SH-SY5Y (cell line): ENCODE measurements at regions not wholly inside any gene's neighbourhood (a gene's known extent, or its start where the extent isn't known, plus 50 kb on each side); places are given as distances from the start of the nearest gene placed in this dataset.

Source experiments
- GATA2 ChIP-seq: IDR thresholded peaks from 2 replicates; pipeline ENCODE4 v1.6.1; 2011; ENCODE audit warnings: mild to moderate bottlenecking, low read depth, low read length
- GATA3 ChIP-seq: IDR thresholded peaks from 2 replicates; pipeline ENCODE4 v1.6.1; 2011; ENCODE audit warnings: low read depth, mild to moderate bottlenecking, low read length, moderate library complexity

- TF ChIP-seq GATA3, result no peak
- TF ChIP-seq GATA2, result no peak
Measured at GRCh38 chr10:124279298-124279697, 139.4 kb downstream of the OAT start.

DNA sequence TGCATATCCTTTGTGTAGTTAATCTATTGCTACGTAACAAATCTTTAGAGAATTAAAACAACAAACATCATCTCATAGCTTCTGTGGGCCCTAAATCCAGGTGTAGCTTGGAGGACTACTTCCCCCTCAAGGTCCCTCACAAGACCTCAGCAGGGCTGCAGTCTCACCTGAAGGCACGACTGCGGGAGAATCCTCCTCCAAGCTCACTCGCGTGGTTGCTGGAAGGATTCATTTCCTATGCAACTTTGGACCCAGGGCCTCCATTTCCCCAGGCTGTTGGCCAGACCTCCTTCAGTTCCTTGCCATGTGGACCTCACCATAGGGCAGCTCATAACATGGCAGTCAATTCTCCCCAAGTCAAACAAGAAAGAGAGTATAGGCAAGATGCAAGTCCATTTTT lies 140.4 kb downstream of the OAT start:
- TF ChIP-seq GATA3, result no peak

GRCh38 chr10:124273141-124273540 lies 145.6 kb downstream of the OAT start:
- TF ChIP-seq GATA2 (no peak), GATA3 (no peak)

DNA sequence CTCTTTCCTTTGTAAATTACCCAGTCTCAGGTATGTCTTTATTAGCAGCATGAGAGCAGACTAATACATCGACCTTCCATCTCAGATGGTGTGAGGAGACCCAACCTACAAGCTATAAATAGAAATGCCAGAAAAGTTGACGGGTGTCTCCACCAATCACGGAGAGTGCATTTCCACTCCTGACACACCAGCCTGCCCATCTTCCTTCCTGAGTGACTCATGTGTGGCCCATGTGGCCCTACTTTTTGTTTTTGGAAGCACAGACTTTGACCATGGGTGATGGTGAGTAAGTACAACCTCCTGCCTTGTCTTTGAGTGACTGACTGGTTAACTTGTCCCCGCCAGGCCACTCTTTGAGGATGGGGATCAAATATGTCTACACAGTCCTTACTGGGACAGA lies 147.0 kb downstream of the OAT start:
- TF ChIP-seq GATA3, result no peak
- no peak for TF ChIP-seq GATA2

GRCh38 chr10:124270530-124271327 lies 148.0 kb downstream of the OAT start:
- no peak for TF ChIP-seq GATA3
- no peak for TF ChIP-seq GATA2

DNA sequence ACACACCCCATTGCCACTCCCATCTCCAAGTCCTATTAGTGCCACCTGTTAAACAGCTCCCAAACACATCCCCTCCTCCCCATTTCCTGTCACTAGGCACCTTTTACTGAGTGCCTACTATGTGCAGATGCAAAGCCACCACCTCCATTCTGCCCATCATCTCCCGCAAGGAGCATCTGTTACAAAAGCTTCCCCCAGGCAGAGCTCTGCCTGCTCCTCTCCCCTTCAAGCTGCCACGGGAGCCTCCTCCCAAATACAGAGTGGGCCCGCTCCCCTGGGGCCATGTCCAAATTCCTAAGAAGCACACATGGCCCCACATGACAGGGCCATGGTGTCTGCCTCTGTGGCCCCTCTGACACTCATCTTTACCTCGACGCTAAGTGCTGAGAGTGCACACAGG lies 149.7 kb downstream of the OAT start:
- no peak for TF ChIP-seq GATA3
- no peak for TF ChIP-seq GATA2

GRCh38 chr10:124267911-124268549 lies 150.7 kb downstream of the OAT start:
- no peak for TF ChIP-seq GATA2
- TF ChIP-seq GATA3, result no peak

DNA sequence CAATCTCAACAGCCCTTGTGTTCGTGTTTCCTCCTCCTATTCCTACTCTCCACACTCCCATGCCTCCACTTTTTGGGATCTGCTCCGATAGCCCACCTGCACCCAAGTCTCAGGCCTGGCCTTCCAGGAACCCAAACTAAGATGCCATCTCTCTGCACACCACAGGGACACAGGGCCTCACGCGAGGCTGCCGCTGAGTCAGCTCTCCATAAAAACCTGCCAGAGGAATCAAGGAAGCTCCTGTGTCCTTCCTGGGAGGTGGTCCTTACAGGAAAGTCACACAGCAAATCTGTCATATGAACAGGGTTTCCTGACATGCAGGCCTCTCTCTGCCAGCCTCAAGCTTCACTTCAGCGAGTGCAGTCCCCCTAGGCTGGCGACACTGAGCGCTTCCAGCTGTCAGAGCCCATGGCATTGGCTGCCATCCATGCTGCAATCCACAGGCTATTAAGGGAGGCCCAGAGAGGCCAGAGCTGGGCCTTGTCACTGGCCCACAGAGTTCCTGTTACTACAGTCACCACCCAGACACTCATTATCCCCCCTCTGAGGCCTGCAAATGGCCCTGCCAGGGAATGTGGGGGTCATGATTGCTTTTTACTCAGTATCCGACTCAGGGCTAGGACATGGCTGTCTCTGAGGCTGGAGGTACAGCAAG lies 151.4 kb downstream of the OAT start:
- TF ChIP-seq GATA3, result no peak
- no peak for TF ChIP-seq GATA2

GRCh38 chr10:124266468-124267230 lies 152.1 kb downstream of the OAT start:
- TF ChIP-seq GATA3, result no peak
- TF ChIP-seq GATA2, result no peak

- TF ChIP-seq GATA3 (no peak), GATA2 (no peak)
Measured at GRCh38 chr10:124265776-124266467, 152.8 kb downstream of the OAT start.

GRCh38 chr10:124265391-124265745 lies 153.4 kb downstream of the OAT start:
- no peak for TF ChIP-seq GATA3
- no peak for TF ChIP-seq GATA2

- TF ChIP-seq GATA3, result no peak
- TF ChIP-seq GATA2, result no peak
Measured at GRCh38 chr10:124264711-124265390, 153.9 kb downstream of the OAT start.

DNA sequence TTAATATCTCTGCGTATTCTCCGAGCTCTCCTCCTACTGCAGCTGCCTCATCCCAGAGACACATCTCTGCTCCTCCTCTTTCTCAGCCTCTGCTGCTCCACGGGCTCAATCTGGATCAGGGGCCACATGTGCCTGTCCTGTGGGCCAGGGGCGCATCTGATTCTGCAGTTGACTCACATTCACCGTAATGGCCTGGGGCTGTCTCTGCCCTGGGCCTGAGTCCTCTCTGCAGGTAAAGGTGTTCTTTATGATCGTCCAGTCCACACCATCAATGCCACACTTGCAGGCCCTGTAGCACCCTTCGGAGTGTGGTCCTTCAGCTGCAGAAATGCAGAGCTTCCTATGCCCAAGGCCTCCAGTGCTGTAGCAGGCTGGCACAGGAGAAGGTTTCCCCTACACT lies 154.5 kb downstream of the OAT start:
- no peak for TF ChIP-seq GATA3
- TF ChIP-seq GATA2, result no peak

DNA sequence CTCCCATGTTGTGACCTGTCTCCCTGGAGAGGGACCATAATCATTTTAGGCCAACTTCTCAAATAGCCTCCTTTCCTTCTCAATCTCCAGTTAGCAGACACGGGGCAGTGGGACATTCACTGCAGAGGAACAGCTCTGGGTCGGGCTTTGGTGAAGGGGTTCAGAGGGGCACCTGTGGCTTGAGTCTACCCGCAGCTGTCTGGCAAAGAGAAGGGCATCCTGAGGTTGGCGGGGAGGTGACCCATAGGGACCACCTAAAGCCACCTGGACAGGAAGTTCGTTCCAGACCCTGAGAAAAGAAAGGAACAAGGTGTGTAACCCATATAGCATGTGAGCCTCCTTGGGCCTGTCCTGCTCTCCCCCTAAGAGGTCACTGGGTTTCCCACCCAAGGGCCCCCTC lies 155.0 kb downstream of the OAT start:
- TF ChIP-seq GATA2 (no peak), GATA3 (no peak)
